ENCODE measurements at regions not wholly inside any gene's neighbourhood (a gene's known extent, or its start where the extent isn't known, plus 50 kb on each side); places are given as distances from the start of the nearest gene placed in this dataset.
A peak's percentile ranks its signal among the peaks of the same experiment; 100 is the strongest.

DNA sequence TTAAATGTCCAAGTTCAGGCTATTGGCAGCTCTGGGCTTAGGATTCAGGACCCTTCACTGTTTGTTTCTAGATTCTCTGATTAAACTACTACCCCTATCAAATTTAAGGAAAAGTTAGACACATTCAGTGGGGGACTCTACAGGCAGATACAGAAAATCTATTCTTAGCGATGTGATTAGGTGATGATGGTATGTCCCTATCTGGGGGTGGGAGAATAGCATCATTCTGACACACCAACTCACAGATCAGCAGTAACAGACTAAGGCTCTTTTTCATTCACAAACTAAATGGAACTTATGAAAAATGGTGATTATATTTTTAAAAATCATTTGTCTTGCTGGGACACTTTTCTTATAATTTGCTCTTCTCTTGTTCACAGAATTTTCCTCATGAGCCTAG lies 232.9 kb upstream of the CDH2 start:
- DNase-seq: no peak

DNA sequence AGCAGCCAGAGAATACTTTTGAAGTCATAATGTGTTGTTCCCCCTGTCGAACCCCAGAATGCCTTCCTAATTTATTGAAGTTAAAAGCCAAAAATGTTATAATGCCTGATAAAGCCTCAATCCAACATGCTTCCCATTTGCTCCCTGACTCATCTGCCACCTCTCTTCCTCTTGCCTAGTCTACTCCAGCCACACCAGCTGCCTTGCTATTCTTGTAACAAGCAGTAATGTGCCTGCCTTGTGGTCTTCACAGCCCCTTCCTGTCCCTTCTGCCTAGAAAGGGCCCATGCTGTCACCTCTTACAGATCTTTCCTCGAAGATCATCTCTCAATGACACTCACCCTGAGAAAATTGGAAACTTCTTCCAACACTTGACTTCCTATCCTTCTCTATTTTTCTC lies 231.6 kb upstream of the CDH2 start:
- DNase-seq: no peak

GRCh38 chr18:28407681-28408080 lies 230.8 kb upstream of the CDH2 start:
- DNase-seq: no peak

DNA sequence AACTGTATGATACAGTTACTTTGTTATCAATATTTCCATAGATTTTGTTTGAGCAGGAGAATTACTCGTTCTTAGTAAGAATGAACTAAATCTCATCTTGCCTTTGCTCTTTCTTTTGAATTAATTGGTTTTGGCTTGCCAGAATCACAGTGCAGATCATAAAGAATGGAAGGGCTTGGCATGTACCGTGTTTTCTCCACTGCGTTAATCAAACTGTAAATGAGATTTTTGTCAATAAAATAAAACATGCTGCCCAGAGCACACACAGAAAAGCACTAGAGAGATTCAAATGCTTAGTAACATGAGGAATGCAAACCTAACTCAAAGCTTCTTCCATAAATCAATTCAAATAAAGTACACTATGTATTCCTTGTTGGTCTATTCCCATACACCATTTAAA lies 229.6 kb upstream of the CDH2 start:
- DNase-seq: no peak

GRCh38 chr18:28404694-28405093 lies 227.8 kb upstream of the CDH2 start:
- DNase-seq: no peak

DNA sequence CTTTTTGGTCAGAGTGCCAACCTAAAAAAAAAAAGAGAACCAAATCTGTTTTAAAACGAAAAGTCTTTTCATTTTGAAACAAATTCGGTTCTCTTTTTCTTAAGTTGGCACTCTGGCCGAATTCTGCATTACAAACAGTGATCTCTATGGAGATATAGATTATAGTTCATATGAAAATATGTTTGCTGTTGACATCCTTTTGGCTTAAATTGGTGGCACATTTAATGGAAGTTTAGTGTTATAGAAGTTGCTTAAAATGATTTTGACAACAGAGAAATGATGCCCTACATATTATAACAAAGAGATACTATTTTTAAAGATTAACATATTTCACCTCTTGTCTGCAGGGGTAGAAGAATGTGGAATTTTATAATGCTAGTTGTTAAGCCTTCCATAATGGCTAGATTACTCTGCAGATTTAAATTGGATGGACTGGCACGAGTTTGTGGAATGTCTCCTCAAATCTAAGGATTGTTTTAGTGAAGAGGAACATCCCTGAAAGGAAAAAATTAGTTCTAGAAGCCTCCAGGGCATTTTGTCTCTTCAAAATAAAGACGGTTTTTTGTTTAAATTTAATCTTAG lies 222.9 kb upstream of the CDH2 start:
- DNase-seq: no peak

GRCh38 chr18:28398471-28398870 lies 221.5 kb upstream of the CDH2 start:
- peak; percentile 39 for DNase-seq

DNA sequence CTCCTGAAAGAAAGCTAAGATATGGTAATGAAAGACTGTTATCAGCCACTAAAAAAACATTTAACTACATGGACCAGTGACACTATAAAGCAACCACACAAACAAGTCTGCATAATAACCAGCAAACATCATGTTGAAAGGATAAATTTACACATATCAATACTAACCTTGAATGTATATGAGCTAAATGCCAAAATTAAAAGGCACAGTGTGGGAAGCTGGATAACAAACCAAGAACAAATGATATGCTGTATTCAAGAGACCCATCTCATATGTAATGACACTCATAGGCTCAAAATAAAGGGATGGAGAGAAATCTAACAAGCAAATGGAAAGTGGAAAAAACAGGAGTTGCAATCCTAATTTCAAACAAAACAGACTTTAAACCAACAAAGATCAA lies 213.1 kb upstream of the CDH2 start:
- no peak for DNase-seq

- DNase-seq: no peak
Observed at GRCh38 chr18:28382215-28382879, 205.4 kb upstream of the CDH2 start.

GRCh38 chr18:28372186-28372585 lies 195.3 kb upstream of the CDH2 start:
- DNase-seq: no peak

DNA sequence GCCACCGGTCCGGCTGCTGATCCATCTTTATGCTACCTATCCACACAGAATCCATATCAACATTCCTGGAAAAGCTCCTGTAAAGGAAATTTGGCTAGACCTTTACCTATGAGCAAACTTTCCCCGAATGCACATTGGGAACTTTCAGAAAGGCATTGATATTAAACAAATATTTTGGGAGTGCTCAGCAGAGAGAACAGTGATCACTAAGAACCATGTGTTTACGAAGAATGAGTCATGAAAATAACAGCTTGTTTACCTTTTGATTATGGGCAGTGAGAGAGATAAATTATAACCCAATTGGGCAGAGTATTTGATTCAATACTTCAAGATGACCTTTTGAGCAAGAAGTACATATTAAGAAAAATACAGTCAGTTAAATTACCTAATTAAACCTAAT lies 189.7 kb upstream of the CDH2 start:
- DNase-seq: no peak

DNA sequence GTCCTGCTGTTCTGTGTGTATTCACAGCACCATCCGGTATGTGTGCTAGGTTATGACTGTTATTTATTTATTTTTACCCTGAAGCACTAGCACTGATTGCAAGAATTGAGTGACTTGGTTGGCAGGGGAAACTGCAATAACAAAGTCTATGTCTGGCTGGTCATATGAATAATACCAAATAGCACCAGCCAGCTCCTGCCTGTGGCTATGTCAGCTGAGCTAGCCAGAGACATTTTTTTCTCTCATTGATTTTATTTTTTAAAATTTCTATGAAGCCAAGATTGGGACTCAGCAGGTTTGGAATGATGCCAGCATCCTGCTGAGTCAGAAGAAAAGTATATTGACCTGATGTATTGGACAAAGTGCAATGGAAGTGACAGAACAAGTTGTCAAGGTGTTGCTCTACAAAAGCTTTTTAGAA lies 188.5 kb upstream of the CDH2 start:
- no peak for DNase-seq

DNA sequence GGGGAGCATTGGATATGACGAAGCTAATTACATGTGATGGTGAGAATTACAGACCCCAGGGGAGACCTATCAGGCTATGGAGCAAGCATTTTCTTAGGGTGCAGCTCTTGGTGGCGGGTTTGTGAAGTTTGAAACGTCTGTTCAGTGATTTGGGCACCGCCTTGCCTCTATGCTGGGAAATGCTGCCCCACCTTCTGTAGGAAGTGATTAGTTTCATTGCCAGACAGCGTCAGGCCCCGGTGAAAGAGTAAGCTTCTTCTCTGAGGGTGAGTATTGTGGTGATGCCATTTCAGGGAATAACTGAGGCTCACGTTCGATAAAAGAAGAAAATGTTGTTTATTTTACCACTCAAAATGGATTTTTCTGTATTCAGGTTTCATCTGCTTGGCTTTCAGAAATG lies 186.2 kb upstream of the CDH2 start:
- DNase-seq: no peak

- no peak for DNase-seq
Observed at GRCh38 chr18:28359176-28359575, 182.2 kb upstream of the CDH2 start.

DNA sequence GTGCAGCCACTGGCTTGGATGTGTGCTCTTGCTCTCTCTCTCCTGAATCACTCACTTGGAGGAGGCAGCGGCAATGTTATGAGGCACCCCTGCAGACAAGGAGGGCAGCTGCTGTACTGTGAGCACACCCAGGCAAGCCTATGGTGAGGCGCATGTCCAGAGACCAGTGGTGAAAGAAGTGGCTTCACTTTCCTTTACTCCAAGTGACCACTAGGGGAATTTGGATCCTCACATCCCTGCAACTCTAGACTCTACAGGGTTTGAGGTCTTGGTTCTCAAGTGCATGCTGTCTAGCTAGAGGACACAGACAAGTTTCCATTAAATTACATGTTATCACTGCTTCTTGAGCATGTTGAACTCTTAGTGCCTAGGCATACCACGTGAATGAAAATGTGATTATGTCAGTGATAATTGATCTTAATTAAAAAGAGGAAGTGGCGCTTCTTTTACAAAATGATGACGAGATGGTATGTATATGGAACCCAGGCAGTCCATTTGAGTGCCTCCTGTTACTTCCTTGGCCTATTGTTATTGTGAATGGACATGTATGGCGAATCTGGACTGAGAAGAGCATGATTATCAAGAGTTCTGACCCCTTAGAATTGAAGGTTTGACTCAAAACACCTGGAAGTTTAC lies 181.0 kb upstream of the CDH2 start:
- no peak for DNase-seq

GRCh38 chr18:28350821-28351220 lies 173.9 kb upstream of the CDH2 start:
- no peak for DNase-seq

GRCh38 chr18:28342231-28342630 lies 165.3 kb upstream of the CDH2 start:
- no peak for DNase-seq

DNA sequence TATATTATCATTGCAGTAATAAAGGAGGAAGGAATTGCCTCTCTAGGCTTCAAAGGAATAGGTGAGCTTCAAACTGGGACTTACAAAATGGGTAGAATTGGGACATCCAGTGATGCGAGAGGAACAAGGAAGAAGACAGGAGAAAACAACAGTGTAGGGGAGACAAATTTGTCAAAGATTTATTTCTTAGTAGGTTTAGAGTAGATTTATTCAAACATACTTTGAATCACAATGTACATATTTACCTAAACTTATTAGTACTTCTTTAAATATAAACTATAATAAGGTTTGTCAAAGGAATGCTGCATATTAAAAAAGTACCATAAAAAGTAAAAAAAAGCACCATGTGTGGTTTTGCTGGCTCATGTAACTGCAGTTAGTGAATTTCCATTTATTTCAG lies 161.4 kb upstream of the CDH2 start:
- no peak for DNase-seq

DNA sequence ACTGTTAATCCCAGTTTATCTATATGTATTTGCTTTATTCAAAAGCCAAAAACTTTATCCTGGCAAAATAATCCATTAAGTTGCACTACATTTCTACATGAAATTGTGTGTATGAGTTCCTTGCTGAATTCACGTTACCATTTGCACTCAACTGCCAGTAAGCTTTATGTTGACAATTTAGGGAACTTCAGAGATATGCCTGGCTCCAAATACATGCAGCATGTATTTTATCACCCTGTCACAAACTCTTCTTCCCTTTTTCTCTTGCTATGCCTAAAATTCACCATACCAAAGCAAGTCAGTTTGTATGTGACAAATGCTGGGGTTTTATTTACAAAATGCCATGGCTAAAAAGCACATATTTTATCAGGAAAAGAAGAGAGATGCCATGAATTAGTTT lies 157.6 kb upstream of the CDH2 start:
- no peak for DNase-seq

GRCh38 chr18:28332071-28332470 lies 155.1 kb upstream of the CDH2 start:
- no peak for DNase-seq

GRCh38 chr18:28331551-28331950 lies 154.6 kb upstream of the CDH2 start:
- DNase-seq: no peak

GRCh38 chr18:28313602-28314001 lies 136.7 kb upstream of the CDH2 start:
- no peak for DNase-seq

DNA sequence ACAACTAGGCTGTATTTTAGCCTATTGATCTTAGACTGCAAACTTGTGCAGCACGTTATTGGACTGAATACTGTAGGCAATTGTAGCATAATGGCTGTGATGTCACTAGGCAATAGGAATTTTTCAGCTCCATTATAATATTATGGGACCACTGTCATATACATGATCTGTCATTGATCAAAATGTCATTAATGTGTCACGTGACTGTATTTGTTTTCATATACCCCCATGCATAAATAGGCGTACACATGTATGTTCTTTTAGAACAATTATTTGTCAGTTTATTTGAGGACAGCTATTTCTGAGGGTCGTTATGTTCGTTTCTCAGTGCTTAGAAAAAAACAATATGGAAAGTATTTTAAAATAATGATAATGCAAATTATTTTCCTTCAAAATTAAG lies 111.9 kb upstream of the CDH2 start:
- DNase-seq: no peak

GRCh38 chr18:28287146-28287545 lies 110.2 kb upstream of the CDH2 start:
- DNase-seq: no peak

DNA sequence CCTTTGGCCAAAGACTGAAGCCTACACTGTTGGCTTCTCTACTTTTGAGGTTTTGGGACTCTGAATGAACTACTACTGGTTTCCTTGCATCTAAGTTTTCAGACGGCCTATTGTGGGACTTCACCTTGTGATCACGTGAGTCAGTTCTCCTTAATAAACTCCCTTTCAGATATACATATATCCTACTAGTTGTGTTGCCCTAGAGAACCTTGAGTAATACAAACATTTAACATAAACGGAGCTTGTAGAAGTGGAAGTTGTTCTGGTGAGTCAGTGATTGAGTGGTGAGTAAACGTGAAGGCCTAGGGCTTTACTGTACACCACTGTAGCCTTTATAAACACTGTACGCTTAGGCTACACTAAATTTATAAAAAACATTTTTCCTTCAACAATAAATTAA lies 107.2 kb upstream of the CDH2 start:
- DNase-seq: no peak
